Body of pancreas (tissue), 4 donors: ENCODE measurements at regions not wholly inside any gene's neighbourhood (a gene's known extent, or its start where the extent isn't known, plus 50 kb on each side); places are given as distances from the start of the nearest gene placed in this dataset.

Source experiments
- ATAC-seq: fragments of 150-250 bp; one replicate; pipeline ENCODE4 v1.9.1; 2016
- DNase-seq, 4 donors: peaks; one replicate each; pipeline ENCODE4 v3.0.0-alpha.2; 2019
- H3K27ac ChIP-seq, 4 donors: fragments of 200-600 bp; sonication (generic); 1 replicate in 3 of 4; 2 replicates in 1 of 4; pipeline versions ENCODE4 v1.5.1 to v1.6.1; 2016 to 2019; ENCODE audit warnings: mild to moderate bottlenecking in 1 of 4, mixed read lengths in 1 of 4, moderate library complexity in 1 of 4
- H3K27me3 ChIP-seq, 2 donors: fragments of 200-600 bp; sonication (generic); one replicate each; pipeline ENCODE4 v1.6.0; 2016; ENCODE audit warnings: mild to moderate bottlenecking in 1 of 2
- H3K36me3 ChIP-seq, 2 donors: fragments of 200-600 bp; sonication (generic); replicated peaks in 1 of 2; 2 replicates each; pipeline ENCODE4 v1.5.1; 2016; ENCODE audit warnings: low read depth in 2 of 2; ENCODE audit not compliant: insufficient read depth in 1 of 2
- H3K4me1 ChIP-seq: fragments of 200-600 bp; sonication (generic); one replicate; pipeline ENCODE4 v1.6.0; 2016
- H3K4me3 ChIP-seq, 2 donors: fragments of 200-600 bp; sonication (generic); 1 replicate in 1 of 2; 2 replicates in 1 of 2; pipeline ENCODE4 v1.5.1; 2016 to 2019
- H3K9me3 ChIP-seq, 3 donors: fragments of 200-600 bp; sonication (generic); 1 replicate in 2 of 3; 2 replicates in 1 of 3; pipeline ENCODE4 v1.5.1; 2016
- CTCF ChIP-seq, 7 experiments: fragments of 450-650 bp in 4 of 7; fragments of 200-600 bp in 3 of 7; sonication (generic) in 3 of 7; IDR thresholded peaks; one replicate each; pipeline ENCODE4 v1.5.1; 2016 to 2019; ENCODE audit warnings: antibody characterized with exemption in 7 of 7
- POLR2A ChIP-seq, 3 donors: fragments of 450-650 bp; IDR thresholded peaks; one replicate each; pipeline ENCODE4 v1.6.1; 2016; ENCODE audit warnings: antibody characterized with exemption in 3 of 3, mild to moderate bottlenecking in 2 of 3
- WGBS, 2 donors: methylation state at CpG; one replicate each; pipeline ENCODE4 v1.1.5; 2017; 5-methylcytosine and 5-hydroxymethylcytosine counted together
- intact Hi-C: fragments of 100-400 bp; cut with DNase I; formaldehyde crosslinking; loops from one replicate; pipeline ENCODE4 v1.15.1; 2023

- H3K4me3 ChIP-seq, result no peak overlapping the region
- ATAC-seq, result no peak
Observed at GRCh38 chr1:215330426-215330825, 236.7 kb upstream of the KCTD3 start.

GRCh38 chr1:215344539-215344938 lies 222.6 kb upstream of the KCTD3 start:
- Histone ChIP-seq H3K27me3 (no peaks in the 10 kb centered on the region), H3K4me3 (no peak overlapping the region), H3K9me3 (no peaks in the 10 kb centered on the region), H3K4me1 (no peaks in the 10 kb centered on the region), H3K27ac (no peak overlapping the region), H3K36me3 (no peaks in the 10 kb centered on the region)
- ATAC-seq (no peak), DNase-seq (peak in 1 of 4 donors; percentile 2)
- TF ChIP-seq POLR2A (IDR thresholded peaks at IDR 0.05), result no peak
- no peak for TF ChIP-seq CTCF (IDR thresholded peaks at IDR 0.05)
- intact Hi-C loops, result no loop called here

More at GRCh38 chr1:215330426-215330825, 236.7 kb upstream of the KCTD3 start:
- no peaks in the 10 kb centered on the region for H3K36me3 ChIP-seq
- intact Hi-C loops, result no loop called here
- TF ChIP-seq CTCF (IDR thresholded peaks at IDR 0.05) (no peak), POLR2A (IDR thresholded peaks at IDR 0.05) (no peak)
- no peak overlapping the region for H3K27ac ChIP-seq
- no peaks in the 10 kb centered on the region for H3K9me3 ChIP-seq
- no peaks in the 10 kb centered on the region for H3K4me1 ChIP-seq
- H3K27me3 ChIP-seq, result no peaks in the 10 kb centered on the region
- DNase-seq, result no peak

GRCh38 chr1:215345208-215345607 lies 221.9 kb upstream of the KCTD3 start:
- Histone ChIP-seq H3K9me3 (no peaks in the 10 kb centered on the region), H3K27me3 (no peaks in the 10 kb centered on the region), H3K36me3 (no peaks in the 10 kb centered on the region), H3K4me3 (no peak overlapping the region), H3K4me1 (no peaks in the 10 kb centered on the region), H3K27ac (no peak overlapping the region)
- intact Hi-C loops, result no loop called here
- ATAC-seq (no peak), DNase-seq (no peak)
- TF ChIP-seq CTCF (IDR thresholded peaks at IDR 0.05), result no peak
- no peak for TF ChIP-seq POLR2A (IDR thresholded peaks at IDR 0.05)

- H3K36me3 ChIP-seq, result no peaks in the 10 kb centered on the region
- no peaks in the 10 kb centered on the region for H3K27me3 ChIP-seq
- no peak for DNase-seq
- ATAC-seq, result no peak
- no peak overlapping the region for H3K27ac ChIP-seq
- H3K4me3 ChIP-seq, result no peak overlapping the region
- TF ChIP-seq CTCF (IDR thresholded peaks at IDR 0.05) (no peak), POLR2A (IDR thresholded peaks at IDR 0.05) (no peak)
- no peaks in the 10 kb centered on the region for H3K9me3 ChIP-seq
- 42 to 64% methylated on average over 3 of the region's 3 CpGs for WGBS, 2 donors
- intact Hi-C loops, result no loop called here
- H3K4me1 ChIP-seq, result no peaks in the 10 kb centered on the region
Observed at GRCh38 chr1:215345766-215346165, 221.3 kb upstream of the KCTD3 start.

- TF ChIP-seq CTCF (IDR thresholded peaks at IDR 0.05), result no peak
- no peak for TF ChIP-seq POLR2A (IDR thresholded peaks at IDR 0.05)
- H3K36me3 ChIP-seq, result no peaks in the 10 kb centered on the region
- no peak for ATAC-seq
Observed at GRCh38 chr1:215357901-215358300, 209.2 kb upstream of the KCTD3 start.

More at GRCh38 chr1:215357901-215358300, 209.2 kb upstream of the KCTD3 start:
- H3K27ac ChIP-seq, result no peak overlapping the region
- no peaks in the 10 kb centered on the region for H3K9me3 ChIP-seq
- intact Hi-C loops, result no loop called here
- no peak overlapping the region for H3K4me3 ChIP-seq
- no peak for DNase-seq
- no peaks in the 10 kb centered on the region for H3K4me1 ChIP-seq
- H3K27me3 ChIP-seq, result no peaks in the 10 kb centered on the region
- WGBS, 2 donors, result 81 to 87% methylated on average over 2 of the region's 2 CpGs
